HL-60 (cell line): ENCODE measurements at regions not wholly inside any gene's neighbourhood (a gene's known extent, or its start where the extent isn't known, plus 50 kb on each side); places are given as distances from the start of the nearest gene placed in this dataset.

Experiments used
- DNase-seq, 2 experiments: peaks; one replicate each; pipeline ENCODE4 v3.0.0-alpha.2; 2010 to 2020; ENCODE audit warnings: low read depth in 1 of 2, low spot score in 1 of 2
- H3K27ac ChIP-seq: fragments of 250-450 bp; sonication (Bioruptor Pico); replicated peaks from 2 replicates; pipeline ENCODE4 v1.5.1; 2020; ENCODE audit warnings: mild to moderate bottlenecking, moderate library complexity
- H3K27me3 ChIP-seq: fragments of 250-450 bp; sonication (Bioruptor Pico); 2 replicates; pipeline ENCODE4 v1.5.1; 2021; ENCODE audit warnings: mild to moderate bottlenecking, moderate library complexity; ENCODE audit not compliant: insufficient read depth, poor library complexity, severe bottlenecking
- H3K4me3 ChIP-seq: replicated peaks from 2 replicates; pipeline ENCODE4 v1.5.1; 2011; ENCODE audit warnings: mild to moderate bottlenecking, control low read depth, low read length; ENCODE audit not compliant: insufficient read depth
- CTCF ChIP-seq: IDR thresholded peaks from one replicate; pipeline ENCODE4 v1.5.1; 2011; ENCODE audit warnings: low read length, control low read depth, inconsistent platforms; ENCODE audit not compliant: insufficient read depth
- GABPA ChIP-seq: IDR thresholded peaks from 2 replicates; pipeline ENCODE4 v1.6.1; 2012; ENCODE audit warnings: low read depth
- POLR2AphosphoS5 ChIP-seq: IDR thresholded peaks from 2 replicates; pipeline ENCODE4 v1.6.1; 2012; ENCODE audit warnings: low read depth
- REST ChIP-seq: IDR thresholded peaks from 2 replicates; pipeline ENCODE4 v1.6.1; 2012; ENCODE audit warnings: low read depth; ENCODE audit not compliant: insufficient replicate concordance
- SPI1 ChIP-seq: IDR thresholded peaks from 2 replicates; pipeline ENCODE4 v1.6.1; 2012; ENCODE audit warnings: low read depth, mild to moderate bottlenecking, borderline replicate concordance

- TF ChIP-seq GABPA: no peak
- TF ChIP-seq CTCF: no peak
- no peak for TF ChIP-seq REST
- no peak for TF ChIP-seq SPI1
- TF ChIP-seq POLR2AphosphoS5: no peak
- DNase-seq: no peak
These were observed 353.3 kb upstream of the SEMA3C start for GRCh38 chr7:81272176-81272575.

GRCh38 chr7:81268551-81268950 lies 349.7 kb upstream of the SEMA3C start:
- no peak for DNase-seq
- no peak overlapping the region for H3K4me3 ChIP-seq
- H3K27ac ChIP-seq: no peak overlapping the region
- TF ChIP-seq CTCF: no peak
- no peak for TF ChIP-seq SPI1
- TF ChIP-seq POLR2AphosphoS5: no peak
- TF ChIP-seq REST: no peak
- no peak for TF ChIP-seq GABPA
- H3K27me3 ChIP-seq: no peaks in the 10 kb centered on the region

More at GRCh38 chr7:81272176-81272575, 353.3 kb upstream of the SEMA3C start:
- H3K4me3 ChIP-seq: no peak overlapping the region
- no peak overlapping the region for H3K27ac ChIP-seq
- H3K27me3 ChIP-seq: no peaks in the 10 kb centered on the region

GRCh38 chr7:81267508-81267907 lies 348.7 kb upstream of the SEMA3C start:
- Histone ChIP-seq H3K4me3 (no peak overlapping the region), H3K27me3 (no peaks in the 10 kb centered on the region), H3K27ac (no peak overlapping the region)
- no peak for DNase-seq
- TF ChIP-seq REST (no peak), GABPA (no peak), SPI1 (no peak), POLR2AphosphoS5 (no peak), CTCF (no peak)
